Activated naive CD8-positive, alpha-beta T cell treated with anti-CD3 and anti-CD28 coated beads, Interleukin-2, amount 10 ng/mL, durations not matched to agents 7 days and 5 days (primary cell): ENCODE measurements at regions not wholly inside any gene's neighbourhood (a gene's known extent, or its start where the extent isn't known, plus 50 kb on each side); places are given as distances from the start of the nearest gene placed in this dataset.

Source experiments
- ATAC-seq: fragments of 150-1000 bp; cut with Tn5 transposase; one replicate; pipeline ENCODE4 v1.10.0; 2021; ENCODE audit warnings: low read depth, moderate library complexity
- POLR2A ChIA-PET: fragments of 350-600 bp; sonication (Branson Sonifier 250); formaldehyde crosslinking; loops from one replicate; lab custom pipeline; 2021; ENCODE audit warnings: antibody characterized with exemption; lab: Charles Lee
- DNase-seq: peaks from one replicate; pipeline ENCODE4 v3.0.0; 2021
- H3K27ac Mint-ChIP-seq: one replicate; pipeline ENCODE4 v1.8.0; 2022; ENCODE audit warnings: mild to moderate bottlenecking, mixed read lengths
- H3K27me3 Mint-ChIP-seq: one replicate; pipeline ENCODE4 v1.8.0; 2022; ENCODE audit warnings: mild to moderate bottlenecking, moderate library complexity, mixed read lengths
- H3K36me3 Mint-ChIP-seq: one replicate; pipeline ENCODE4 v1.8.0; 2021; ENCODE audit warnings: mild to moderate bottlenecking, mixed read lengths
- H3K4me1 Mint-ChIP-seq: one replicate; pipeline ENCODE4 v1.8.0; 2021; ENCODE audit warnings: mixed read lengths
- H3K4me3 Mint-ChIP-seq: one replicate; pipeline ENCODE4 v1.8.0; 2022; ENCODE audit warnings: mild to moderate bottlenecking, moderate library complexity, mixed read lengths
- H3K9me3 Mint-ChIP-seq: one replicate; pipeline ENCODE4 v1.8.0; 2021; ENCODE audit warnings: mixed read lengths

- Mint-ChIP-seq H3K4me1 (no peaks in the 10 kb centered on the region), H3K27ac (no peak overlapping the region), H3K9me3 (peaks cover 1% of the 10 kb centered on the region), H3K36me3 (no peaks in the 10 kb centered on the region), H3K4me3 (no peak overlapping the region), H3K27me3 (peaks cover 20% of the 10 kb centered on the region)
- ATAC-seq (no peak), DNase-seq (no peak)
- POLR2A ChIA-PET: no interaction called here
Observed at GRCh38 chr2:206212673-206213513, 53.2 kb downstream of the EEF1B2 start.

- Mint-ChIP-seq H3K36me3 (no peaks in the 10 kb centered on the region), H3K4me1 (no peaks in the 10 kb centered on the region), H3K9me3 (peaks cover 1% of the 10 kb centered on the region), H3K27me3 (peaks cover 22% of the 10 kb centered on the region), H3K4me3 (no peak overlapping the region), H3K27ac (no peak overlapping the region)
- DNase-seq (no peak), ATAC-seq (no peak)
- POLR2A ChIA-PET: no interaction called here
Observed at GRCh38 chr2:206213514-206213845, 53.8 kb downstream of the EEF1B2 start.

- H3K27me3 Mint-ChIP-seq: peaks cover 20% of the 10 kb centered on the region
- no peak overlapping the region for H3K27ac Mint-ChIP-seq
- ATAC-seq (no peak), DNase-seq (no peak)
- H3K36me3 Mint-ChIP-seq: no peaks in the 10 kb centered on the region
- POLR2A ChIA-PET: no interaction called here
- H3K4me1 Mint-ChIP-seq: no peaks in the 10 kb centered on the region
- no peak overlapping the region for H3K4me3 Mint-ChIP-seq
- H3K9me3 Mint-ChIP-seq: peaks cover 3% of the 10 kb centered on the region
Observed at GRCh38 chr2:206217166-206217565, 57.3 kb upstream of the ZDBF2 start.

- no peak for DNase-seq
- H3K9me3 Mint-ChIP-seq: peaks cover 3% of the 10 kb centered on the region
- POLR2A ChIA-PET: no interaction called here
- H3K36me3 Mint-ChIP-seq: no peaks in the 10 kb centered on the region
- no peak overlapping the region for H3K27ac Mint-ChIP-seq
- H3K4me1 Mint-ChIP-seq: no peaks in the 10 kb centered on the region
- H3K4me3 Mint-ChIP-seq: no peak overlapping the region
- H3K27me3 Mint-ChIP-seq: peaks cover 20% of the 10 kb centered on the region
- no peak for ATAC-seq
Observed at GRCh38 chr2:206217743-206218142, 56.7 kb upstream of the ZDBF2 start.

- POLR2A ChIA-PET: no interaction called here
- Mint-ChIP-seq H3K27ac (no peak overlapping the region), H3K4me1 (no peaks in the 10 kb centered on the region), H3K9me3 (peaks cover 3% of the 10 kb centered on the region), H3K36me3 (no peaks in the 10 kb centered on the region), H3K27me3 (peaks cover 20% of the 10 kb centered on the region), H3K4me3 (no peak overlapping the region)
- DNase-seq (no peak), ATAC-seq (no peak)
Observed at GRCh38 chr2:206218156-206218555, 56.3 kb upstream of the ZDBF2 start.

- no peak for ATAC-seq
- peaks cover 20% of the 10 kb centered on the region for H3K27me3 Mint-ChIP-seq
- H3K9me3 Mint-ChIP-seq: peaks cover 3% of the 10 kb centered on the region
- H3K4me3 Mint-ChIP-seq: no peak overlapping the region
- no peaks in the 10 kb centered on the region for H3K4me1 Mint-ChIP-seq
- H3K27ac Mint-ChIP-seq: no peak overlapping the region
- POLR2A ChIA-PET: interaction anchor here (0.5 kb wide), 1 partner anchor 166 kb away, joined by 3 read pairs; no protein-coding TSS in a partner anchor
- no peaks in the 10 kb centered on the region for H3K36me3 Mint-ChIP-seq
- no peak for DNase-seq
Observed at GRCh38 chr2:206218796-206219499, 55.5 kb upstream of the ZDBF2 start.

GRCh38 chr2:206219957-206220356 lies 54.5 kb upstream of the ZDBF2 start:
- ATAC-seq (no peak), DNase-seq (no peak)
- Mint-ChIP-seq H3K9me3 (peaks cover 2% of the 10 kb centered on the region), H3K27ac (no peak overlapping the region), H3K27me3 (peaks cover 20% of the 10 kb centered on the region), H3K36me3 (no peaks in the 10 kb centered on the region), H3K4me1 (no peaks in the 10 kb centered on the region), H3K4me3 (no peak overlapping the region)
- POLR2A ChIA-PET: no interaction called here

GRCh38 chr2:206220997-206221396 lies 53.5 kb upstream of the ZDBF2 start:
- ATAC-seq: no peak
- H3K9me3 Mint-ChIP-seq: peaks cover 1% of the 10 kb centered on the region
- H3K27me3 Mint-ChIP-seq: peaks cover 20% of the 10 kb centered on the region
- DNase-seq: no peak
- no peaks in the 10 kb centered on the region for H3K36me3 Mint-ChIP-seq
- peaks cover 3% of the 10 kb centered on the region for H3K4me1 Mint-ChIP-seq
- H3K4me3 Mint-ChIP-seq: no peak overlapping the region
- no peak overlapping the region for H3K27ac Mint-ChIP-seq
- POLR2A ChIA-PET: no interaction called here
